ENCODE measurements at regions not wholly inside any gene's neighbourhood (a gene's known extent, or its start where the extent isn't known, plus 50 kb on each side); places are given as distances from the start of the nearest gene placed in this dataset.

DNA sequence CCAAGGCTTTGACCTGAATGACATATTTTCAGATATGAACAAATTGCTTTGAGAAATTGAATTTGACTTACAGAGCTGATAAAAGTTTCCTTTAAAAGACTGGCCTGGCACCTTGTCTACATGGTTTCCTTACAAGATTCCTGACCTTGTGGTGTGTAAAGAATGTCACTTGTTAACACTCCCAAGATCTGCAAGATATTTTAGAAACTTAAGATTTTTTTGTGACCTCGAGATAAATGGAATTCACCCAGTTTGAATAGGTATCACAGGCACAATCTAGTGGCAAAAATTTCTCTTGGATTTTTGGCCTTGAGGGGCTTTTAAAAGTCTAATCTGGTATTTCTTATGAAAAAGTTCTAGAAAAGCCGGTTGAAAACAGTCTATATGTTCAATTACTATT is 1568.9 kb upstream of the IGFBP7 start:
- Histone ChIP-seq H3F3A (ENCODE audit: insufficient read depth, low read length, poor library complexity, severe bottlenecking) (no peaks in the 10 kb centered on the region), H3K4me3 (ENCODE audit: low read length) (no peak overlapping the region), H3K9me2 (ENCODE audit: insufficient read depth, low read length) (no peaks in the 10 kb centered on the region), H2AFZ (ENCODE audit: low read depth, low read length) (no peak overlapping the region), H3K4me2 (ENCODE audit: low read length) (no peak overlapping the region), H3K27ac (ENCODE audit: low read length) (no peak overlapping the region), H3K9me3 (ENCODE audit: low read length) (peaks cover 2% of the 10 kb centered on the region), H3K79me2 (replicated peaks; ENCODE audit: insufficient read depth, low read length) (no peaks in the 10 kb centered on the region), H3K9ac (ENCODE audit: low read length) (no peak overlapping the region), H4K20me1 (ENCODE audit: insufficient read depth) (no peaks in the 10 kb centered on the region), H3K27me3 (ENCODE audit: insufficient read depth, low read depth, low read length) (no peaks in the 10 kb centered on the region), H3K36me3 (ENCODE audit: insufficient read depth, low read length) (no peaks in the 10 kb centered on the region)
- TF ChIP-seq POLR2AphosphoS5 (IDR thresholded peaks at IDR 0.05) (no peak), TAF1 (IDR thresholded peaks at IDR 0.05; ENCODE audit: low read depth) (no peak), SMC3 (conservative IDR thresholded peaks at IDR 0.05; ENCODE audit: poor library complexity) (no peak), MXI1 (conservative IDR thresholded peaks at IDR 0.05; ENCODE audit: poor library complexity, severe bottlenecking) (no peak), EP300 (conservative IDR thresholded peaks at IDR 0.05; ENCODE audit: poor library complexity, severe bottlenecking) (no peak)
- TF ChIP-seq, protein P1, sequence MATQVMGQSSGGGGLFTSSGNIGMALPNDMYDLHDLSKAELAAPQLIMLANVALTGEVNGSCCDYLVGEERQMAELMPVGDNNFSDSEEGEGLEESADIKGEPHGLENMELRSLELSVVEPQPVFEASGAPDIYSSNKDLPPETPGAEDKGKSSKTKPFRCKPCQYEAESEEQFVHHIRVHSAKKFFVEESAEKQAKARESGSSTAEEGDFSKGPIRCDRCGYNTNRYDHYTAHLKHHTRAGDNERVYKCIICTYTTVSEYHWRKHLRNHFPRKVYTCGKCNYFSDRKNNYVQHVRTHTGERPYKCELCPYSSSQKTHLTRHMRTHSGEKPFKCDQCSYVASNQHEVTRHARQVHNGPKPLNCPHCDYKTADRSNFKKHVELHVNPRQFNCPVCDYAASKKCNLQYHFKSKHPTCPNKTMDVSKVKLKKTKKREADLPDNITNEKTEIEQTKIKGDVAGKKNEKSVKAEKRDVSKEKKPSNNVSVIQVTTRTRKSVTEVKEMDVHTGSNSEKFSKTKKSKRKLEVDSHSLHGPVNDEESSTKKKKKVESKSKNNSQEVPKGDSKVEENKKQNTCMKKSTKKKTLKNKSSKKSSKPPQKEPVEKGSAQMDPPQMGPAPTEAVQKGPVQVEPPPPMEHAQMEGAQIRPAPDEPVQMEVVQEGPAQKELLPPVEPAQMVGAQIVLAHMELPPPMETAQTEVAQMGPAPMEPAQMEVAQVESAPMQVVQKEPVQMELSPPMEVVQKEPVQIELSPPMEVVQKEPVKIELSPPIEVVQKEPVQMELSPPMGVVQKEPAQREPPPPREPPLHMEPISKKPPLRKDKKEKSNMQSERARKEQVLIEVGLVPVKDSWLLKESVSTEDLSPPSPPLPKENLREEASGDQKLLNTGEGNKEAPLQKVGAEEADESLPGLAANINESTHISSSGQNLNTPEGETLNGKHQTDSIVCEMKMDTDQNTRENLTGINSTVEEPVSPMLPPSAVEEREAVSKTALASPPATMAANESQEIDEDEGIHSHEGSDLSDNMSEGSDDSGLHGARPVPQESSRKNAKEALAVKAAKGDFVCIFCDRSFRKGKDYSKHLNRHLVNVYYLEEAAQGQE (IDR thresholded peaks at IDR 0.05; ENCODE audit: borderline replicate concordance) = no peak
- TF ChIP-seq, protein P2, sequence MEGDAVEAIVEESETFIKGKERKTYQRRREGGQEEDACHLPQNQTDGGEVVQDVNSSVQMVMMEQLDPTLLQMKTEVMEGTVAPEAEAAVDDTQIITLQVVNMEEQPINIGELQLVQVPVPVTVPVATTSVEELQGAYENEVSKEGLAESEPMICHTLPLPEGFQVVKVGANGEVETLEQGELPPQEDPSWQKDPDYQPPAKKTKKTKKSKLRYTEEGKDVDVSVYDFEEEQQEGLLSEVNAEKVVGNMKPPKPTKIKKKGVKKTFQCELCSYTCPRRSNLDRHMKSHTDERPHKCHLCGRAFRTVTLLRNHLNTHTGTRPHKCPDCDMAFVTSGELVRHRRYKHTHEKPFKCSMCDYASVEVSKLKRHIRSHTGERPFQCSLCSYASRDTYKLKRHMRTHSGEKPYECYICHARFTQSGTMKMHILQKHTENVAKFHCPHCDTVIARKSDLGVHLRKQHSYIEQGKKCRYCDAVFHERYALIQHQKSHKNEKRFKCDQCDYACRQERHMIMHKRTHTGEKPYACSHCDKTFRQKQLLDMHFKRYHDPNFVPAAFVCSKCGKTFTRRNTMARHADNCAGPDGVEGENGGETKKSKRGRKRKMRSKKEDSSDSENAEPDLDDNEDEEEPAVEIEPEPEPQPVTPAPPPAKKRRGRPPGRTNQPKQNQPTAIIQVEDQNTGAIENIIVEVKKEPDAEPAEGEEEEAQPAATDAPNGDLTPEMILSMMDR (IDR thresholded peaks at IDR 0.05; ENCODE audit: poor library complexity, severe bottlenecking) = no peak

DNA sequence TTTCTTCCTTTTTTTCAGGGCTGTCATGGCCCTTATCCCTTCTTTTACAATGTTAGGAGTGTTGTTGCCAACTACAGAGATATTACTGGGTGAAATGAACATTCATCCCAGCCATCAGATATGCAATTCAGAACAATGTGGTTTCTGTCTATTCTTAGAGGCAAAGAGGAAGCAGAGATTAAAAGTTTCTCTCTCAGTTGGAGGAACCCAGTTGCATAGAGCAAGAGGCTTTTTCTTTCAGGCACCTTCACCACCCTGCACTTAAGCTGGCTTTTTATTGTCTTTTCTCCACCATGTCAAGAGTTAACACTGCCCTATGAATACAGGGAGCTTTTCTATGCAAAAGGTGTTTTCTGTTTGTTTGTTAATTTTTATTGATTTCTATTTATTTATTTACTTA is 1559.6 kb upstream of the IGFBP7 start:
- Histone ChIP-seq H3K27ac (ENCODE audit: low read length) (no peak overlapping the region), H3K36me3 (ENCODE audit: insufficient read depth, low read length) (no peaks in the 10 kb centered on the region), H2AFZ (ENCODE audit: low read depth, low read length) (no peak overlapping the region), H3K9me2 (ENCODE audit: insufficient read depth, low read length) (no peaks in the 10 kb centered on the region), H4K20me1 (ENCODE audit: insufficient read depth) (no peaks in the 10 kb centered on the region), H3K9me3 (ENCODE audit: low read length) (peaks cover 9% of the 10 kb centered on the region), H3K9ac (ENCODE audit: low read length) (no peak overlapping the region), H3F3A (ENCODE audit: insufficient read depth, low read length, poor library complexity, severe bottlenecking) (no peaks in the 10 kb centered on the region), H3K27me3 (ENCODE audit: insufficient read depth, low read depth, low read length) (no peaks in the 10 kb centered on the region), H3K4me2 (ENCODE audit: low read length) (no peak overlapping the region), H3K4me3 (ENCODE audit: low read length) (no peak overlapping the region), H3K79me2 (replicated peaks; ENCODE audit: insufficient read depth, low read length) (no peaks in the 10 kb centered on the region)
- TF ChIP-seq EZH2 (IDR thresholded peaks at IDR 0.05; ENCODE audit: borderline replicate concordance, insufficient read depth, low read length, poor library complexity, severe bottlenecking) (no peak), RAD21 (conservative IDR thresholded peaks at IDR 0.05) (no peak), EP300 (conservative IDR thresholded peaks at IDR 0.05; ENCODE audit: poor library complexity, severe bottlenecking) (no peak), SMC3 (conservative IDR thresholded peaks at IDR 0.05; ENCODE audit: poor library complexity) (no peak), POLR2AphosphoS5 (IDR thresholded peaks at IDR 0.05) (no peak), MXI1 (conservative IDR thresholded peaks at IDR 0.05; ENCODE audit: poor library complexity, severe bottlenecking) (no peak), TAF1 (IDR thresholded peaks at IDR 0.05; ENCODE audit: low read depth) (no peak)
- TF ChIP-seq, protein P2 (IDR thresholded peaks at IDR 0.05; ENCODE audit: poor library complexity, severe bottlenecking) = no peak
- TF ChIP-seq, protein P1 (IDR thresholded peaks at IDR 0.05; ENCODE audit: borderline replicate concordance) = no peak
